H7 (cell line): ENCODE measurements at regions not wholly inside any gene's neighbourhood (a gene's known extent, or its start where the extent isn't known, plus 50 kb on each side); places are given as distances from the start of the nearest gene placed in this dataset.

Experiments
- DNase-seq: peaks from one replicate; pipeline ENCODE4 v3.0.0; 2012
- H3K27me3 ChIP-seq: 2 replicates; pipeline ENCODE4 v1.6.0; 2011; ENCODE audit warnings: mild to moderate bottlenecking, low read length; ENCODE audit not compliant: control insufficient read depth, insufficient read depth
- H3K36me3 ChIP-seq: replicated peaks from 2 replicates; pipeline ENCODE4 v1.5.1; 2011; ENCODE audit warnings: low read length; ENCODE audit not compliant: control insufficient read depth, insufficient read depth
- H3K4me3 ChIP-seq: 2 replicates; pipeline ENCODE4 v1.5.1; 2011; ENCODE audit warnings: low read depth, mild to moderate bottlenecking, control low read depth, low read length, moderate library complexity; ENCODE audit not compliant: insufficient read depth

DNA sequence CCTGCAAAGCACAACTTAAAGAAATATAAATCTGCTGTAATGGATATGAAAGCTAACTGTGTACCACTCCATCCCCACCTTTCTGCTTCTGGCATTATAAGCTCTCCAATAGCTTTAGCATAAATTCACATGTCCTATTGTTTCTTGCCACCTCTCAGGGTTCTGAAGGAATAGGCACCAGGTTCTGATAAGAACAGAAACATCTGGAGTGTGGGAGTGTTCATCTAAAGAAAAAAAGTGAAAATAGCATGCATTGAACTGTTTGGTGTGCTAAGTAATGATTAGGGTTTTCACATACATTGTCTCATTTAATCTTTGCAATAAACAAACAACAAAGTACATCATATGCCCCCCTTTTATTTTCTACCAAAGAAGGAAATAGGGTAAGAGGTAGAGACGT lies 72.3 kb downstream of the FAM76B start:
- no peaks in the 10 kb centered on the region for H3K27me3 ChIP-seq
- H3K36me3 ChIP-seq: no peaks in the 10 kb centered on the region
- no peak for DNase-seq
- H3K4me3 ChIP-seq: no peak overlapping the region

DNA sequence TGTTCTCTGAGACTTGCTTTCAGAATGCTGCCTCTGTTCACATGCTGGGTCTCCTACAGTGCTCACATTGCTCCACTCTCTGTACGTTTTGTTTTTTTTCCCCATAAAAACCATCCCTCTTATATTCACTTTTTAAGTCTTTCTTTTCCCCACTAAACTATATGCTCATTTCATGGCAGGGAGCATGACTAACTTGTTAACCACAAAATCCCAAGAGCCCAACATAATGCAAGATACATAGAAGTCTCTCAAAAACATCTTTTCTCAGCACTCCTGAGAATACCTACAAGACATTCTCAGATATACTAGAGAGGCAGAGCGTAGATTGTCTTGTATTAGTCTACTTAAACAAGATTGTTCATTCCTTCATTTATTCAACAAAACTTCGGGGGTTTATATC lies 73.3 kb downstream of the FAM76B start:
- H3K27me3 ChIP-seq: no peaks in the 10 kb centered on the region
- no peak overlapping the region for H3K4me3 ChIP-seq
- H3K36me3 ChIP-seq: no peaks in the 10 kb centered on the region
- DNase-seq: no peak

- no peak for DNase-seq
- Histone ChIP-seq H3K36me3 (no peaks in the 10 kb centered on the region), H3K4me3 (no peak overlapping the region), H3K27me3 (no peaks in the 10 kb centered on the region)
Measured at GRCh38 chr11:95715777-95716241, 73.8 kb downstream of the FAM76B start.

GRCh38 chr11:95714843-95715776 lies 74.5 kb downstream of the FAM76B start:
- Histone ChIP-seq H3K36me3 (no peaks in the 10 kb centered on the region), H3K27me3 (no peaks in the 10 kb centered on the region), H3K4me3 (no peak overlapping the region)
- no peak for DNase-seq

GRCh38 chr11:95713428-95713827 lies 76.2 kb downstream of the FAM76B start:
- DNase-seq: no peak

DNA sequence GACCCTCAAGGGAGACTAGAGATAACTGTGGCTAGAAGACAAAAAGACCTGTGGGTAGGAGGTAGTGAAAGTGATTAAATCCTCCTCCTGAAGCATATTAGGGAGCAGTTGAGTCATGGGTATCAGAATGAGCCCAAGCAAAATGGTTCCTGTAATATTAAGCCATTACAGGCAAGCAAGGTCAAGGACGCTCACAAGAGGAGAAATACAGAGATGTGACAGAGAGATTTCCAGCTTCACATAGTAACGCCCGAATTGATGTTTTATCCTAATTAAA lies 77.7 kb downstream of the FAM76B start:
- DNase-seq: no peak
- no peak overlapping the region for H3K4me3 ChIP-seq
- H3K36me3 ChIP-seq: no peaks in the 10 kb centered on the region
- H3K27me3 ChIP-seq: no peaks in the 10 kb centered on the region

More at GRCh38 chr11:95713428-95713827, 76.2 kb downstream of the FAM76B start:
- H3K27me3 ChIP-seq: no peaks in the 10 kb centered on the region
- H3K4me3 ChIP-seq: no peak overlapping the region
- H3K36me3 ChIP-seq: no peaks in the 10 kb centered on the region

DNA sequence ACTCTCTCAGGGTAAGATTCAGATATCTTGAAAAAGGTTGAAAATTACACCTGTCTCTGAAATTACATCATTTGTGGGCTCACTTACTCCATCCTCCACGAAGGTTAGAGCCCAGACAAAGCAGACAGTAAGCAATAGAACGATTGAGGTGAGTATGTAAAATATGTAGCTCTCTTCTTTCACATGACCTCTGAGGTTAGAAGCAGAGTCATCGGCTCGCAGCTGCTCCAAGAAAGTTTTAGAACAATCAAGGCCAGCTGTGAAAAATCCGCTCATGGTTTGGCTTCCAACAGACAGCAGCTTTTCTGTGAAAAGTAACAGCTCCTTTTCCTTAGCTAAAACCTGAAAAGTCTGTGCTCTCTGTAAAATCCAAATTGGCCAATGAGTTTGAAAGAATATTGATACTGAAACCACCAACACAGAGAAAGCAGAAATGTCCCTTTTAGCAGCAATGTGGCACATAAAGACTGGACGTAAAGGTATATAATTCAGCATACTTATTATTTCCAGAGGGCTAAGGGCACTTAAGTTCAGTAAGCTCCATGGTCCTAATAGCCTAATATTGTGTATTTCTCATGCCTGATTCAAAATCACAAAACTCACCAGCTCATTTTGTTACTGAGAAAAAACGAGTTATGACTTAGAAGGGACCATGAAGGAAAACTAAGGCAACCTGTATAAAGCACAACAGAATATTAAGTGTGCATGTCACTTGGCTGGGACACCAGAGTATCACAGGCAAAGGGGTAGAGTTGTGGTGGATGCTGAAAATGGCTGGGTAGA lies 78.2 kb downstream of the FAM76B start:
- no peak overlapping the region for H3K4me3 ChIP-seq
- no peak for DNase-seq
- H3K36me3 ChIP-seq: no peaks in the 10 kb centered on the region
- no peaks in the 10 kb centered on the region for H3K27me3 ChIP-seq

DNA sequence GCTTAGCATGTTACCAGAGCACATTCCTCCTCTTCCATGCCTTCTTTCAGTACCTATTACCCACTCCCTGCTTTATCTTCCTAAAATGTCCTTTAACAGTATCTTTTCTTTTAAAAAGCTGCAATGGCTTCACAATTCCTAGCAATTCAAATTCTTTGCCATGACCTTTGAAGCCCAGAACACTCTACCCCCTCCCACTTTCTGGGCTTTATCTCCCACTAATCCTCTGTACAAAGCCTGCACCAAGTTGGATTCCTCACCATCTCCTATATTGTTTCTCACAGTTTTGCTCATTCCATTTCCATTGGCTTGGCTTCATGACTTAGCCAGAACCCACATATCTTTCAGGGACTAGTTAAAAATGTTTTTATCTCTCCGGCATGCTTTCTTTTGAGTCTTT lies 80.9 kb downstream of the FAM76B start:
- Histone ChIP-seq H3K36me3 (no peaks in the 10 kb centered on the region), H3K4me3 (no peak overlapping the region), H3K27me3 (no peaks in the 10 kb centered on the region)
- no peak for DNase-seq

DNA sequence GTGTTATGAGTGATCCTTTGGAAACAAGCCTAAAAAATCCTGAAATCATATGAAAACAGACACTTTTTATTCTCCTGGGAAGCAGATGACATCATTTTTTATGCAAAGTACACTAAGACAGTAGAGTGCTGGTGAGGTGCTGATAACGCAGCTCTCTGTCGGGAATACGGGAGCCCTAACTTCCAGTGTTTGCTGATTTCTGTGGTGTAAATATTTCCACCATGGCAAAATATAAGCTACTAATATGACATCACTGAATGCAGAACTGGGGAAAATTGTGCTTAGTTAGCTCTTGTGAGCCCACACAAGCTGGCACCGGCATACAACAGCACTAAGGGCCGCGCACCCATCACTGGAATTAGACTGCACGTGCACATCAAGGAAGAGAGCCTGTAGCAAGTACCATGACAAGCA lies 82.6 kb downstream of the FAM76B start:
- Histone ChIP-seq H3K27me3 (no peaks in the 10 kb centered on the region), H3K36me3 (no peaks in the 10 kb centered on the region), H3K4me3 (no peak overlapping the region)
- no peak for DNase-seq

DNA sequence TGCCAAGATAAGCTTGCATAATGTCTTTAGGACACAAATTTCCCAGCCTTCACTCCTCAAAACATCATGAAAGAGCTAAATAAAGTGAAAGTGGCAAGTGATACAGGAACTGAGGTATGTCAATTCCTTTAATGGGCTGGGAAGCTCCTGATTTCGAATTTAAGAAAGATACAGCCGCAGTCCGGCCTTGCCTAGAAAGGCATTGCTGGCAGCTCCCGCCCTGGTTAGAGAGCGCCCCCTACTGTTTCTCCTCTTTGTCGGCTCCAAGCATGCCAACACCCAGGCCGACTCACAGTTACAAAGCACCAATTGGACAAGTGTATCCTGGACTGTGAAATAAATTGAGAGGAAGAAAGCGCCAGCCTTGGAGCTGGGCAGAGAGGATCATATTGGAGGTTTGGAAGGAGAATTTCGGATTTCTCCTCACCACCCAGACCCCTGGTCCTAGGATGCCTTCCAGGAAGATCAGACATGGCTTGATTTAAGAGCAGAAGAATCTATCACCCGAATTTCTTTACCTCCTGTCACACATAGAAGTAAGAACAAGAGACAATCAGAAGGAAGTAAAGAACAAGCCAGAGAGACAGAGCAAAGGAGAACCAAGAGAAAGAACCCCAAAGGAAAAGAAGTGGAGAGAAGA lies 84.0 kb downstream of the FAM76B start:
- H3K27me3 ChIP-seq: no peaks in the 10 kb centered on the region
- DNase-seq: peak; percentile 36
- H3K4me3 ChIP-seq: no peak overlapping the region
- H3K36me3 ChIP-seq: no peaks in the 10 kb centered on the region

DNA sequence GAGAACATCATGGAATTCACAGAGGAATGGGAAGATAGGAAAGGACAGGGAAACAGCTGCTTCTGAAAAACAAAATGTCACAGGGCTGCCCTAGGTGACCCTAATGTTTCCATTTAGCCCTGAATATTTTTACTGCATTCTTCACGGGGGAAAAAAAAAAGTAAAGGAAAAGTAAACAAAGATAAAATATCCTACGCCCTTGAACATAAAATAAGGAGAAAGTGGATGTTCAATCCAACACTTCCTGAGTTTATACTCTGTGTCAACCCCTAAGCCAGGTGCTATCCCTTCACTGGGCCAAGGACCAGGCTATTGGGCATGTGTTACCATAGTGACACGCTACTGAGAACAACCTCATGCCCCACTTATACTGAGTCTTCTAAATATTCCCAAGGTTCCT lies 84.7 kb downstream of the FAM76B start:
- DNase-seq: no peak
- Histone ChIP-seq H3K36me3 (no peaks in the 10 kb centered on the region), H3K4me3 (no peak overlapping the region), H3K27me3 (no peaks in the 10 kb centered on the region)

DNA sequence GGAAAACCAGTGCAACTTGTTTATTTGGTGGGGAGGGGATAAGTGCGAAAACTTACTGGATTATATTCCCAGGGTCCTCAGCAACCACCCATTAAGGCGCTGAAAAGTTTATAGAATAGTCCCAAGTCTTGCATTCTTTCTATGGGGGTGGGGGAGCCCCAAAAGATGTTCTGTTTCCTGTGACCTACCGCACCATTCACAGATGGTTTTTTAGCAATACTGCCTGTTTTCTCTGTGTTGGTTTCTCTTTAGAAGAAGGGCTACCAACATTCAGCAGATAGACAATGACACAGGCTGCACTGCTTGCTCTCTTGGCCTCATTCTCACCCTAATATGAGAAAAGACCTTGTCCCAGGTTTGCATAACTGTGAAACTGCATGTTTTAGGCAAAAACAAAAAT lies 86.5 kb downstream of the FAM76B start:
- Histone ChIP-seq H3K27me3 (no peaks in the 10 kb centered on the region), H3K36me3 (no peaks in the 10 kb centered on the region), H3K4me3 (no peak overlapping the region)
- DNase-seq: no peak

GRCh38 chr11:95702526-95702925 lies 87.1 kb downstream of the FAM76B start:
- no peak for DNase-seq
- Histone ChIP-seq H3K27me3 (no peaks in the 10 kb centered on the region), H3K4me3 (no peak overlapping the region), H3K36me3 (no peaks in the 10 kb centered on the region)

- Histone ChIP-seq H3K36me3 (no peaks in the 10 kb centered on the region), H3K4me3 (no peak overlapping the region), H3K27me3 (no peaks in the 10 kb centered on the region)
- DNase-seq: no peak
Measured at GRCh38 chr11:95700471-95700817, 89.1 kb downstream of the FAM76B start.
